Loucy (cell line): ENCODE measurements at regions not wholly inside any gene's neighbourhood (a gene's known extent, or its start where the extent isn't known, plus 50 kb on each side); places are given as distances from the start of the nearest gene placed in this dataset.
"Not testable (repeated sequence)": the region's sequence is repeated elsewhere in the genome, so short reads cannot be mapped to it uniquely, and the experiment has no call there.

Source experiments
- H2AFZ ChIP-seq: fragments of 200-600 bp; sonication (generic); 2 replicates; pipeline ENCODE4 v1.6.0; 2016; ENCODE audit warnings: antibody characterized with exemption, mild to moderate bottlenecking, low read length, moderate library complexity
- H3F3A ChIP-seq: fragments of 200-600 bp; 2 replicates; pipeline ENCODE4 v1.6.0; 2016; ENCODE audit warnings: antibody characterized with exemption, low read depth, mild to moderate bottlenecking
- H3K27me3 ChIP-seq: fragments of 200-600 bp; sonication (generic); 2 replicates; pipeline ENCODE4 v1.6.1; 2014; ENCODE audit warnings: low read length, mild to moderate bottlenecking; ENCODE audit not compliant: insufficient read depth, poor library complexity, severe bottlenecking
- H3K36me3 ChIP-seq: fragments of 200-600 bp; sonication (generic); 2 replicates; pipeline ENCODE4 v1.6.1; 2016; ENCODE audit warnings: low read length; ENCODE audit not compliant: insufficient read depth
- H3K4me1 ChIP-seq: fragments of 200-600 bp; sonication (generic); 2 replicates; pipeline ENCODE4 v1.5.1; 2014; ENCODE audit warnings: low read length, mild to moderate bottlenecking; ENCODE audit not compliant: insufficient read depth, poor library complexity, severe bottlenecking
- H3K4me2 ChIP-seq: fragments of 200-600 bp; sonication (generic); 2 replicates; pipeline ENCODE4 v1.6.0; 2014; ENCODE audit warnings: antibody characterized with exemption, low read length, low read depth, mild to moderate bottlenecking; ENCODE audit not compliant: poor library complexity, severe bottlenecking
- H3K4me3 ChIP-seq: fragments of 200-600 bp; sonication (generic); 2 replicates; pipeline ENCODE4 v1.5.1; 2014; ENCODE audit warnings: low read length, mild to moderate bottlenecking, mixed read lengths; ENCODE audit not compliant: poor library complexity, severe bottlenecking
- H3K79me2 ChIP-seq: fragments of 200-600 bp; sonication (generic); 2 replicates; pipeline ENCODE4 v1.6.1; 2014; ENCODE audit warnings: low read length; ENCODE audit not compliant: insufficient read depth
- H3K9ac ChIP-seq: fragments of 200-600 bp; sonication (generic); 2 replicates; pipeline ENCODE4 v1.6.0; 2014; ENCODE audit warnings: mild to moderate bottlenecking, low read depth, low read length, moderate library complexity; ENCODE audit not compliant: poor library complexity, severe bottlenecking
- H3K9me2 ChIP-seq: fragments of 200-600 bp; sonication (generic); replicated peaks from 2 replicates; pipeline ENCODE4 v1.6.1; 2016; ENCODE audit warnings: low read depth, low read length, mixed read lengths
- H3K9me3 ChIP-seq: fragments of 200-600 bp; sonication (generic); 2 replicates; pipeline ENCODE4 v1.6.1; 2014; ENCODE audit warnings: mild to moderate bottlenecking, antibody characterized with exemption, low read length, low read depth; ENCODE audit not compliant: insufficient read depth
- H4K20me1 ChIP-seq: fragments of 200-600 bp; sonication (generic); 2 replicates; pipeline ENCODE4 v1.6.0; 2014; ENCODE audit warnings: antibody characterized with exemption, low read length, mild to moderate bottlenecking; ENCODE audit not compliant: insufficient read depth, poor library complexity, severe bottlenecking
- CTCF ChIP-seq: fragments of 200-600 bp; sonication (generic); conservative IDR thresholded peaks from 2 replicates; pipeline ENCODE4 v1.5.1; 2014; ENCODE audit warnings: mild to moderate bottlenecking, antibody characterized with exemption, low read length
- EZH2phosphoT487 ChIP-seq: fragments of 200-600 bp; IDR thresholded peaks from 2 replicates; pipeline ENCODE4 v1.6.1; 2018; ENCODE audit warnings: antibody characterized with exemption, mild to moderate bottlenecking, moderate library complexity, borderline replicate concordance

DNA sequence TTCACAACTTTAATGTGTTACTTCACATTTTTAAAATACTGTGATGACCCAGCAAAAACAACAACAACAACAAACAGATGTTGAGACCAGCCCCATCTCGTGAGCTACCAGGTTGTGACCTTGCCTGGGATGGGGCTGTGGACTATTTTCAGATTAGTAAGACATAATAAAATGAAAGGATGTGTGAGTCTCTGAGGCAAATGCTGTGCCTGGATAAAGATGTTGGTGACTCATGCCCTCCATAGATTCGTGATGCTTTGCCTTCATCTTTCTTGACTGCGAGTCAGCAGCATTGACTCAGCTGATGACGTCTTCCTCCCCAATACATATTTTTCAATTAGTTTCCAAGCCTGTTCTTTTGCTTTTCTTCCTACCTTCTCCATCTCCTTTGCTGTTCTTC is 453.0 kb upstream of the CFAP20DC start:
- Histone ChIP-seq H3K4me3 (no peak overlapping the region), H3K27me3 (no peaks in the 10 kb centered on the region), H3K4me2 (no peak overlapping the region), H3K36me3 (no peaks in the 10 kb centered on the region), H3K9ac (no peak overlapping the region), H3K9me3 (no peaks in the 10 kb centered on the region), H3F3A (no peaks in the 10 kb centered on the region), H2AFZ (no peak overlapping the region), H3K4me1 (no peaks in the 10 kb centered on the region), H4K20me1 (no peaks in the 10 kb centered on the region), H3K79me2 (no peaks in the 10 kb centered on the region), H3K9me2 (no peaks in the 10 kb centered on the region)
- TF ChIP-seq EZH2phosphoT487 = no peak

DNA sequence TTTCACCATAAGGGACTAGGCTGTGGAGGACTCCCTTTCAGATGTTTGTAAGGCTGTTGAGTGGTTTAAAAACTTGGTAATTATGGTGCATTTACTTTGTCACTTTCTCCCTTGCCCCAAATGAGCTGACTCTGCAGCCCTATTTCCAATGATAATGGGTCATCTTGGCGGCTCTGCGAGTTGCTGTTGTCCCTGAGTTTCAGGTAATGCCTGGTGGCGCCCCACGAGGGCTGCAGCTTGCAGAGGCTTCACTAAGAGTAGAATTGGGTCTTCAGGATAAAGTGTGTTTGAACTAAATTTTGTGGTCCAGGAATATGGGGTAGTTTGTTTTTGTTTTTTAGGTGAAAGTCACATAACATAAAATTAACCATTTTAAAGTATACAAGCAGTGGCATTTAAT is 450.1 kb upstream of the CFAP20DC start:
- TF ChIP-seq CTCF (no peak), EZH2phosphoT487 (no peak)
- peaks cover 4% of the 10 kb centered on the region for H3K4me1 ChIP-seq
- H3K36me3 ChIP-seq = no peaks in the 10 kb centered on the region
- no peaks in the 10 kb centered on the region for H3K27me3 ChIP-seq
- no peaks in the 10 kb centered on the region for H4K20me1 ChIP-seq
- no peak overlapping the region for H3K4me3 ChIP-seq
- no peaks in the 10 kb centered on the region for H3K79me2 ChIP-seq
- no peak overlapping the region for H3K4me2 ChIP-seq
- H3K9me2 ChIP-seq = no peaks in the 10 kb centered on the region
- no peaks in the 10 kb centered on the region for H3K9me3 ChIP-seq
- H3F3A ChIP-seq = no peaks in the 10 kb centered on the region
- H2AFZ ChIP-seq = no peak overlapping the region
- no peak overlapping the region for H3K9ac ChIP-seq

- H3F3A ChIP-seq = no peaks in the 10 kb centered on the region
- H3K9ac ChIP-seq = no peak overlapping the region
- TF ChIP-seq EZH2phosphoT487 (no peak), CTCF (no peak)
- no peak overlapping the region for H3K4me3 ChIP-seq
- no peaks in the 10 kb centered on the region for H3K27me3 ChIP-seq
- H2AFZ ChIP-seq = no peak overlapping the region
- H3K9me3 ChIP-seq = no peaks in the 10 kb centered on the region
- H4K20me1 ChIP-seq = no peaks in the 10 kb centered on the region
- no peak overlapping the region for H3K4me2 ChIP-seq
- H3K4me1 ChIP-seq = peaks cover 4% of the 10 kb centered on the region
- H3K36me3 ChIP-seq = no peaks in the 10 kb centered on the region
- H3K79me2 ChIP-seq = no peaks in the 10 kb centered on the region
- H3K9me2 ChIP-seq = no peaks in the 10 kb centered on the region
These were observed 449.2 kb upstream of the CFAP20DC start for GRCh38 chr3:59499000-59499399.

DNA sequence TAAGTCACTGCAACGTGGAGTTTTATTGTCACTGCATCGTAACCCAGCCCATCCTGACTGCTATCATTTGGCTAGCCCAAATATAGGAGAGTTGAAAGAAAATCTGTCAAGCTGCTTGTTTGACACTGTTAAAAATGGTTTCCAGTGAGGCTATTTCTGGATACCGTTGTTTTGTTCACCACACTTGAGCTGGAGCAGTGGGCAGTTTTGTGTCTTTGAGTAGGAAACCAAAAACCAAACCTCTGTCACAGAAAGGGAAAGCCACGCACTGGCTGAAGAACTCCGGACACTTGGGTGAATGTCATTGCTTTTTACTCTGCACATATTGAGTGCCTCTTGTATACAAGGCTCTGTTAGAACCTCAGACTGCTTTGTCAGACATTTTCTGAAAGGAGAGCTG is 446.4 kb upstream of the CFAP20DC start:
- H3K27me3 ChIP-seq = no peaks in the 10 kb centered on the region
- H3F3A ChIP-seq = no peaks in the 10 kb centered on the region
- no peaks in the 10 kb centered on the region for H3K9me3 ChIP-seq
- TF ChIP-seq EZH2phosphoT487 = no peak
- TF ChIP-seq CTCF = no peak
- H3K36me3 ChIP-seq = no peaks in the 10 kb centered on the region
- no peak overlapping the region for H3K4me3 ChIP-seq
- H3K9me2 ChIP-seq = no peaks in the 10 kb centered on the region
- no peaks in the 10 kb centered on the region for H4K20me1 ChIP-seq
- H3K79me2 ChIP-seq = no peaks in the 10 kb centered on the region
- H3K9ac ChIP-seq = no peak overlapping the region
- peaks cover 4% of the 10 kb centered on the region for H3K4me1 ChIP-seq
- H3K4me2 ChIP-seq = no peak overlapping the region
- no peak overlapping the region for H2AFZ ChIP-seq

DNA sequence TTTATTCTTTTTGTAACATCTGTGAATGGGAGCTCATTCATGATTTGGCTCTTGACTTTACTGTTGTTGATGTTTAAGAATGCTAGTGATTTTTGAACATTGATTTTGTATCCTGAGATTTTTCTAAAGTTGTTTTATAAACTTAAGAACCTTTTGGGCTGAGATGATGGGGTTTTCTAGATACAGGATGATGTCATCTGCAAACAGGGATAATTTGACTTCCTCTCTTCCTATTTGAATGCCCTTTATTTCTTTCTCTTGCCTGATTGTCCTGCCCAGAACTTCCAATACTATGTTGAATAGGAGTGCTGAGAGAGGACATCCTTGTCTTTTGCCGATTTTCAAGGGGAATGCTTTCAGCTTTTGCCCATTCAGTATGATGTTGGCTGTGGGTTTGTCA is 445.1 kb upstream of the CFAP20DC start:
- H3K79me2 ChIP-seq, H2AFZ ChIP-seq, H4K20me1 ChIP-seq, H3K4me1 ChIP-seq, H3K27me3 ChIP-seq, H3F3A ChIP-seq, H3K36me3 ChIP-seq, H3K9ac ChIP-seq, H3K9me2 ChIP-seq, H3K9me3 ChIP-seq, H3K4me2 ChIP-seq, H3K4me3 ChIP-seq: not testable (repeated sequence)
